ENCODE measurements at regions not wholly inside any gene's neighbourhood (a gene's known extent, or its start where the extent isn't known, plus 50 kb on each side); places are given as distances from the start of the nearest gene placed in this dataset.

GRCh38 chr6:23308166-23308565, 738.8 kb downstream of the HDGFL1 start:
- no peaks in the 10 kb centered on the region for H3K36me3 ChIP-seq
- 64 to 73% methylated on average over 3 of the region's 3 CpGs for WGBS, 2 donors
- ATAC-seq (no peak), DNase-seq (no peak)
- no peaks in the 10 kb centered on the region for H3K4me1 ChIP-seq
- intact Hi-C loops (cut with DNase I), result no loop called here
- TF ChIP-seq, protein P1, sequence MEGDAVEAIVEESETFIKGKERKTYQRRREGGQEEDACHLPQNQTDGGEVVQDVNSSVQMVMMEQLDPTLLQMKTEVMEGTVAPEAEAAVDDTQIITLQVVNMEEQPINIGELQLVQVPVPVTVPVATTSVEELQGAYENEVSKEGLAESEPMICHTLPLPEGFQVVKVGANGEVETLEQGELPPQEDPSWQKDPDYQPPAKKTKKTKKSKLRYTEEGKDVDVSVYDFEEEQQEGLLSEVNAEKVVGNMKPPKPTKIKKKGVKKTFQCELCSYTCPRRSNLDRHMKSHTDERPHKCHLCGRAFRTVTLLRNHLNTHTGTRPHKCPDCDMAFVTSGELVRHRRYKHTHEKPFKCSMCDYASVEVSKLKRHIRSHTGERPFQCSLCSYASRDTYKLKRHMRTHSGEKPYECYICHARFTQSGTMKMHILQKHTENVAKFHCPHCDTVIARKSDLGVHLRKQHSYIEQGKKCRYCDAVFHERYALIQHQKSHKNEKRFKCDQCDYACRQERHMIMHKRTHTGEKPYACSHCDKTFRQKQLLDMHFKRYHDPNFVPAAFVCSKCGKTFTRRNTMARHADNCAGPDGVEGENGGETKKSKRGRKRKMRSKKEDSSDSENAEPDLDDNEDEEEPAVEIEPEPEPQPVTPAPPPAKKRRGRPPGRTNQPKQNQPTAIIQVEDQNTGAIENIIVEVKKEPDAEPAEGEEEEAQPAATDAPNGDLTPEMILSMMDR (IDR thresholded peaks at IDR 0.05), result no peak
- no peaks in the 10 kb centered on the region for H3K9me3 ChIP-seq
- no peaks in the 10 kb centered on the region for H3K27me3 ChIP-seq
- H3K4me3 ChIP-seq, result no peak overlapping the region
- no peak overlapping the region for H3K27ac ChIP-seq

GRCh38 chr6:23311211-23311610, 741.8 kb downstream of the HDGFL1 start:
- H3K27ac ChIP-seq, result no peak overlapping the region
- no peak overlapping the region for H3K4me3 ChIP-seq
- H3K4me1 ChIP-seq, result no peaks in the 10 kb centered on the region
- 85 to 89% methylated on average over 2 of the region's 2 CpGs for WGBS, 2 donors
- DNase-seq (no peak), ATAC-seq (no peak)
- H3K36me3 ChIP-seq, result no peaks in the 10 kb centered on the region
- TF ChIP-seq, protein P1 (IDR thresholded peaks at IDR 0.05), result no peak
- intact Hi-C loops (cut with DNase I), result no loop called here
- H3K9me3 ChIP-seq, result no peaks in the 10 kb centered on the region
- H3K27me3 ChIP-seq, result no peaks in the 10 kb centered on the region

GRCh38 chr6:23316131-23316530, 746.8 kb downstream of the HDGFL1 start:
- H3K27me3 ChIP-seq, result no peaks in the 10 kb centered on the region
- no peak overlapping the region for H3K27ac ChIP-seq
- no peaks in the 10 kb centered on the region for H3K9me3 ChIP-seq
- intact Hi-C loops (cut with DNase I), result no loop called here
- H3K4me1 ChIP-seq, result no peaks in the 10 kb centered on the region
- H3K36me3 ChIP-seq, result no peaks in the 10 kb centered on the region
- WGBS, 2 donors, result 33 to 78% methylated on average over 1 of the region's 1 CpG
- TF ChIP-seq, protein P1 (IDR thresholded peaks at IDR 0.05), result no peak
- DNase-seq (no peak), ATAC-seq (no peak)
- H3K4me3 ChIP-seq, result no peak overlapping the region

DNA sequence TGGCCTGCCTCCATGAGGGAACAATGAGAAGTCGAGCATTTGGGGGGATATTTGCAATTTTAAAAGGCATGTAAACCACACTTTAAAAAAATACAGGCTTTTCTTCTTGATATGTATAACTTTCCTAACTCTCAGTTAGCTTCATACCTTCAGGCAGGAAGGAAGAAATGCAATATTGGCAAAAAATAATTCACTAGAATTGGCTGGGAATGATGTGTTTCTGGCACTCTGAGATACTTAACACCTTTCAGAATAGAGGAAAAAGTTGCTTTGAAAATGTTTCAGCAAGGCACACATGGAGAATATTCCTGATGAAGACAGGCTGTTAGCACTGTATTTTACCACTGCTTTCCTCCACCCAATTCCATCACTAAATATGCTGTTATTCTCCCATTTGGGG, 747.6 kb downstream of the HDGFL1 start:
- Histone ChIP-seq H3K4me3 (no peak overlapping the region), H3K36me3 (no peaks in the 10 kb centered on the region), H3K27me3 (no peaks in the 10 kb centered on the region), H3K27ac (no peak overlapping the region), H3K9me3 (no peaks in the 10 kb centered on the region), H3K4me1 (no peaks in the 10 kb centered on the region)
- TF ChIP-seq, protein P1 (IDR thresholded peaks at IDR 0.05), result no peak
- no peak for ATAC-seq
- no peak for DNase-seq
- 52 to 70% methylated on average over 1 of the region's 1 CpG for WGBS, 2 donors
- intact Hi-C loops (cut with DNase I), result no loop called here

DNA sequence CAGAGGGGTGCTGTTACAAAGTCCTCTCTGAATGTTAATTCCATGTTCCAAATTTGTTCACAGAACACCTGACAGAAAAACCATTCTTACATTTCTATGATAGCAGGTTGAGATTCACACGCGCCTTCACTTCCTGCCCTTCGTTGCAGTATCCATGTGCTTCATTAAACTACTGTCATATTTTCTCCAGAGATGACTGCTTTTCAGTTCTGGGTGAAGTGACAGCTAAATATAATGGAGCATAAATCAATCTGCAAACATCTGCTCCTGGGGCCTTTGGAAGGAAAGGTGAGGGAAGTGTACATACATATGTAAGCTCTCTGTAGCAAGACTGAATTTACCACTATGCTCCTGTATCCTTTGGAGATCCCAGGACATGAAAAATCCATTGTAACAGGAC, 750.2 kb downstream of the HDGFL1 start:
- no peak for ATAC-seq
- peaks cover 0 to 5% (median 0%) of the 10 kb centered on the region in 11 donors for H3K9me3 ChIP-seq
- H3K4me1 ChIP-seq, result peaks cover 0 to 2% (median 0%) of the 10 kb centered on the region in 9 donors
- no peaks in the 10 kb centered on the region for H3K27me3 ChIP-seq
- H3K4me3 ChIP-seq, result no peak overlapping the region
- intact Hi-C loops (cut with DNase I), result no loop called here
- DNase-seq, result no peak
- H3K36me3 ChIP-seq, result no peaks in the 10 kb centered on the region
- H3K27ac ChIP-seq, result no peak overlapping the region
- WGBS, 2 donors, result 80 to 86% methylated on average over 3 of the region's 3 CpGs
- TF ChIP-seq, protein P1 (IDR thresholded peaks at IDR 0.05), result no peak
